ENCODE measurements at regions not wholly inside any gene's neighbourhood (a gene's known extent, or its start where the extent isn't known, plus 50 kb on each side); places are given as distances from the start of the nearest gene placed in this dataset.
"Not testable (repeated sequence)": the region's sequence is repeated elsewhere in the genome, so short reads cannot be mapped to it uniquely, and the experiment has no call there.

- DNase-seq (ENCODE audit: low spot score), result no peak
Measured at GRCh38 chr7:21317966-21318915, 109.6 kb upstream of the SP4 start.

DNA sequence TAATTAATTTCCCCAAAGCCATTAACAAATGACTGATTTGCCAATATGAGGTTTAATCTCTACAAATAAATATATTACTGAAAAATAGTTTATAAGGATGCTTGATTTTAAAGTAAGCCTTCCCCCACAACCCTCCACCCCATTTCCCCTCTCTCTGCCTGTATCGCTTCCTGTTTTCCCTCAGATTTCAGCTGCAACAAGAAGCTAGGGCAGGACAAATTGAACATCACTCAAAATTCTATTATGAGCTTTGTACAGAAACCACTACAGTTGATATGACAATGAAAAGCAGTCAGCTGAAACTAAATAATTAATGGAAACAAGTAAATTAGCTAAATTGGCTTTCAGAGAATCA is 109.0 kb upstream of the SP4 start:
- DNase-seq (ENCODE audit: low spot score), result no peak

DNA sequence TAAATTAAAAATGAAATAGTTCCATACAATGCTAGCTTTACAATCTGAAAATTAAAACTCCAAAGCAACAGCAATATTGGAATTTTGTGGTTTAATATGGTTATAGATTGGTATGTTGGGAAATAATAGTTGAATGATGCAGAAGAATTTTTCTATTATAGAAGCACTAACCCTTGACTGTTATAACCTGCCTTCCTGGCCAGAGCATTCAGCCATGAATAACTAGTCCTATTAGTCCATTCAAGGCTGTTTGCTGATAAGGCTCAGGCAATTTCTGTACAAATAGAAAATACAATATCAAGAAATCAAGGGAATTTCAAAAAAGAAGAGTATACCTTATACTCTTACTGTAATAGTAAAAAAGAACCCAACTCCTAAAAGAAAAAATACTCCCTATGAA is 101.6 kb upstream of the SP4 start:
- DNase-seq (ENCODE audit: low spot score), result no peak

DNA sequence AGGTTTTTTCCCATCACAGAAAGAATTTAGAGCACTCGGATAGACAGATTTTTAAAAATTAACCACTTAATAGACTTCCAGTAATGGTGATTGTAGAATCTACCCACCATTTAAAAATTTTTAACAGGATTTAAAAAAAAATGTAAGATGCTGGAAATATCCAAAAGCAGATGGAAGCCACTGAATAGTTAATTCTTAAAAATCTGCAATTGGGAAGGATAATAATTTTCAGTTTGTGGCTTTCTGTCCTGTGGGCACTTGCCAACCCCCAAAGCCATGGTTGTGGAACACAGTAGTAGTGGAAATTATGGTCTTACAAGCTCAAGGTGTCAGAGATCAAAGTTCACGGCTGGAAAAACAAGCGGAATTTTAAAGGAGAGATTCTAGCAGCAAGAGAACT is 101.0 kb upstream of the SP4 start:
- DNase-seq (ENCODE audit: low spot score), result no peak

- DNase-seq (ENCODE audit: low spot score), result no peak
Measured at GRCh38 chr7:21327422-21328409, 100.2 kb upstream of the SP4 start.

DNA sequence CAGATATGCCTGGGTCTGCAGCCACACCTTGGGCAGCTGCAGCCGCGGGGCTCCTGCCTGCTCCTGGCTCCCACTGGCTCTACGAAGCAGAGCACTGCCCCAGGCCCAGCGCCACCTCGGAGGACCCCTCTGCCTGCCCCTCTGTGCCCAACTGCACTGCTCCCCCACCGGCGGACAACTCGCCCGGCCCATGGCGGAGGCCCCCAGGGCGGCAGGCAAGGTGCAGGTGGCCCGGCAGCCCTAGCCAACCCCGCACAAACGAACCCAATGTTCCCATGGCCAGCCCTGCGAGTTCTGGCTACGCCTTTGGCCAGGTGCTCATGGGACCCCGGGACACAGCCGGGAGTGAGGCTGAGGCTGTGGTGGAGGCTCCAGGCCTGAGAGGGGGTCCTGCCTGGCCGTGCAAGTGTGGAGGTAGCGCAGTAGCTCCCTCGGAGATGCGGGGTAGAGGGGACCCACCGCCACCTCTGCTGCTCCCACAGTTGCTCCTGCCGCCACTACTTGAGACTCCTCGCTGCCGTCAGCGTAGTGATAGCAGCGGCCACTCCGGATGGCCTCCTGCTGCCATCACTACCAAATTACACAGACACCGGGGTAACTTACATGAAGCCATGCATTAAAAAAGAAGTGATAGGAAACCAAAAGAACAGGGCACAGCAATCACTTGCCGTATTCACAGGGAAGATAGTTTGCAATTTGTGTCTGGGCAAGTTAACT is 97.3 kb upstream of the SP4 start:
- DNase-seq (ENCODE audit: low spot score), result no peak

DNA sequence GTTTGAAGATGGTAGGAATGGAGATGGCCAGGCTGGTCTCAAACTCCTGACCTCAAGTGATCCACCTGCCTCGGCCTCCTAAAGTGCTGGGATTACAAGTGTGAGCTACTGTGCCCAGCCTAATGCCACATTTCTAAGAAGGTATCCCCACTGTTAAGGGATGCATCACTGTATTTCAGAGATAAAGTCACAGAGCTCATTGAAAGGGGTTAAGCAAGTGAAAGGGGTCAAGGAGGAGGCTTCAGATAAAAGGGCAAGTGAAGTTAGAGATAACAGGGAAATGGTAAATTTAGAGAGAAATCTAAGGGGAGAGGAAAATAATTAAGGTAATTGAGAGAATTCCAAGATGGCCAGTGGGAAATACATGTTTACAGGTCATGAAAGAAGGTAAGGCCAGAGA is 93.0 kb upstream of the SP4 start:
- DNase-seq (ENCODE audit: low spot score), result no peak

- no peak for DNase-seq (ENCODE audit: low spot score)
Measured at GRCh38 chr7:21336743-21337142, 91.1 kb upstream of the SP4 start.

- no peak for DNase-seq (ENCODE audit: low spot score)
Measured at GRCh38 chr7:21338728-21339164, 89.1 kb upstream of the SP4 start.

GRCh38 chr7:21344900-21345299 is 83.0 kb upstream of the SP4 start:
- DNase-seq (ENCODE audit: low spot score), result not testable (repeated sequence)

GRCh38 chr7:21345361-21345760 is 82.5 kb upstream of the SP4 start:
- DNase-seq (ENCODE audit: low spot score), result no peak

DNA sequence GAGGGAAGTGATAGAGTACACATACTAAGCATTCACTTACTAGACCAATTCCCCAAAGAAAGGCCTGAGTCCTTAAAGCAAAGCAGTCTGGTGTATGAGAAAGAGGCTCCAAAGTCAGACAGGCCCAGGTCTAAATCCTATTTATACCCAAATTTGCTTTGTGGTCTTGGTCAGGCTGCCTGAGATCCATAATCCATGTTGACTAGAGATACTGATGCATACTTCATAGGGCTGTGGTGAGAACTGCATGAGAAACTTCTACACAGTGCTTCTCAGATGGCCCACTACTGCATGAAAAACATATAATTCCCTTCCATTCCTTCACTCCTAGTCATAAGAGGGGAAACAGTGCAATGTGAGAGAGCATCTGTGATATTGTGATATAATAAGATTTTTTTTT is 81.6 kb upstream of the SP4 start:
- no peak for DNase-seq (ENCODE audit: low spot score)

DNA sequence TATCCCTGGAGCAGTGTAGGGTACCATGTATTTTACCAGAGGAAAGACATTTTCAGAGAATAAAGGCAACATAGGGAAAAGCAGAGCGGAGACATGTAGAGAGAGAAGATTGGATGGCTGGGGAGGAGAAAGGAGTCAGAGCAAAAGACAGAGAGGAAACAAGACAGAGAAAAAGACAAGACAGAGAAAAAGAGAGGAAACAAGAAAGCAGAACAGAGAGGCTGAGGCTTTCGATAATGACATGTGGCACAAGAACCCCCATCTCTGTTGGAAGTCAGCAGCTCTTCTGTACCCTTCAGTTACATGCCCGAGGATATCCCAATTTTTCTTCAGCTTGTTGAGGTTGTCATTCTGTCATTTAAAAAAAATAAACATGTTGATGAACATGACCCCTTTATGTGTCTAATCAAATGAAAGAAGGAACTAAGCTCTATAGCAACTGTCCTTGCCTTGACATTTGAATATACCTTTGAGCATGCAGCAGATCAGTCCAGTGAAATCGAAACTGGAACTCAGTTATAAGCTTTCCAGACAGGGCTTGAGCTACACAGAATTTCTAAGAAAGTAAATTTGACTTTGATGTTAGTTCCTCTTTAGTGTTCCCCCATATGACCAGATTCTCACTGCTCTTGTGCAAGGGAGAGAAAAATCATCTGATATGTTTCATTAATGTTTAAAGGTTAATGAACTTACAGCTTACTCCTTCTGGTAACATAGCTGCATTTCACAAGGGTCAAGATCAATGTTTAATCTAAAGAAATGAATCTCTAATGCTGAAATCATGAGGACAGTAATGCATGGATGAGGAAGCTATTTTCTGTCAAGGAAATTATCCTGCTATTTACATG is 75.1 kb upstream of the SP4 start:
- DNase-seq (ENCODE audit: low spot score), result no peak

GRCh38 chr7:21353388-21353780 is 74.5 kb upstream of the SP4 start:
- no peak for DNase-seq (ENCODE audit: low spot score)

DNA sequence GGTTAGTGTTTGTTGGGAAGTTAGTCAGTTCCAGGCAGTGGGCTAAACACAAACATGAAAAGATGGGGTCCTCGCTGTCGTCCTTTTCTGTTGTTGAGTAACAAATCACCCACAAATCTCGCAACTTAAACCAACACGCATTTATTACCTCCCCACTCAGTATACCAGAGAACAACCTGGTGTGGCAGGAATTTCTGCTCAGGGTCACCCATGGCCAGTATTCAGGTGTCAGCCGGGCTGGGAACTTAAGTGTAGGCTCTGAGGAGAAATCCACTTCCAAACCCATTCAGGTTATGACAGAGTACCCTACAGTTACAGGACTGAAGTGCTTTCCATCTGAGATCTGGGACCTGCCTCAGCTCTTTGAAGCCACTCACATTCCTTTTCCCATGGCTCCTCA is 73.6 kb upstream of the SP4 start:
- no peak for DNase-seq (ENCODE audit: low spot score)

DNA sequence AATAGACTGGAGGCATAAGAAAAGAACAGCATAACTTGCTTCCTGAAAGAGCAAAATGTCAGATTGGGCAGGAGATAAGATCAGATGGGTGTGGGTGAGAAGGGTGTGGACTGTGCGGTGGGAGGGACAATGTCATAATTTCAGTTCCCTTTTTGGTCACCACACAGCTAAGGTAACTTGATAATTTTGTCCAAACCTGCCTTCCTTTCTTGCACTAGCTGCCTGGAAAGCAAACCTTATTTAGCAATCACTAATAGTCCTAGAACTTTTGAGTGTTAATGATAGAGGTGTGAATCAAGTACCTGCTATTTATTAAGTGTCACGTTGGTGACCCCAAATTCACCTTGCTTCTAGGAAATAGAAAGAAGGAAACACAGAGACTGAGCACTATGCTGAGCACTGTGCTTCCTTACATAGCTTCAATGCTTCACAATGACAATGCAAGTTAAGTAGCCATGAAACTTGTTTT is 72.4 kb upstream of the SP4 start:
- DNase-seq (ENCODE audit: low spot score), result no peak

GRCh38 chr7:21356616-21357015 is 71.3 kb upstream of the SP4 start:
- no peak for DNase-seq (ENCODE audit: low spot score)

- no peak for DNase-seq (ENCODE audit: low spot score)
Measured at GRCh38 chr7:21357151-21358097, 70.5 kb upstream of the SP4 start.

DNA sequence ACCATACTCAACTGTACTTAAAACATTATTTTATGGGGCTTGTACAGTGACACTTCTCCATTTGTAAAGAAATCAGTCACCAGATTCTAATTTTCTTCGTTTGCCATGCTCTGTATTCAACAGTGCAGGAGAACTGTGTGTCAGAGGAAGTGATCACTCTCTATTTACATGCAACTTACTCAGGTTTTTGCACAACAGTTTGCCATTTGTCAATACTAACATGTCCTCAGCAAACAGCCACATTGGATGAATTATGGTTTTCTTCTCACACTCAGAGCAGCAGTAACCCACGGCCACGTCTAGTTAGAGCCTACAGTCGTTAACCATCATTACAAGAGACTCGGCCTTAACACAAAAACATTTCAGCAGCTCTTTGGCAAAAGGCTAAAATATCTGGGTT is 69.2 kb upstream of the SP4 start:
- no peak for DNase-seq (ENCODE audit: low spot score)

- no peak for DNase-seq (ENCODE audit: low spot score)
Measured at GRCh38 chr7:21359163-21359562, 68.7 kb upstream of the SP4 start.
